CD4-positive, alpha-beta T cell treated with Interferon alpha-2 for 1 hour (primary cell): ENCODE measurements at regions not wholly inside any gene's neighbourhood (a gene's known extent, or its start where the extent isn't known, plus 50 kb on each side); places are given as distances from the start of the nearest gene placed in this dataset.
A peak's percentile ranks its signal among the peaks of the same experiment; 100 is the strongest.
"Not testable (repeated sequence)": the region's sequence is repeated elsewhere in the genome, so short reads cannot be mapped to it uniquely, and the experiment has no call there.

ENCODE experiments used
- DNase-seq, 2 donors: peaks; one replicate each; pipeline ENCODE4 v3.0.0-alpha.2; 2020 to 2022

DNA sequence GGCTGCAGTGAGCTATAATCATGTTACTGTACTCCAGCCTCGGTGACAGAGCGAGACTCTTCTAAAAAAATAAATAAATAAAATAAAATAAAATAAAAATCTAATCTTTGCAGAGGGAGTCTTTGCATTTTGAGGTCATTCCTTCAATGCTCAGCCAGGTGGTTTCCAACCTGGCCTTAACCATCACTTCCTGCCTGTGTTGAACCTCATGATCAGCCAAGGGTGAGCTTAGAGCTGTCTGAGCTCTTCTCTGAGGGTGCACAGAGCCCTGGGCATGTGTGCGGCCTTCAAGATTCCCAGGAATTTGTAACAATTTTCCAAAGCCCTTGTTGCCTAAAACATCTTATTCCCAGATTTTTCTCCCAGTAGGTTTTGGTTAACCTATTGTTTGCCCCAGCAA is 94.3 kb downstream of the KCNJ12 start:
- DNase-seq, result not testable (repeated sequence)

DNA sequence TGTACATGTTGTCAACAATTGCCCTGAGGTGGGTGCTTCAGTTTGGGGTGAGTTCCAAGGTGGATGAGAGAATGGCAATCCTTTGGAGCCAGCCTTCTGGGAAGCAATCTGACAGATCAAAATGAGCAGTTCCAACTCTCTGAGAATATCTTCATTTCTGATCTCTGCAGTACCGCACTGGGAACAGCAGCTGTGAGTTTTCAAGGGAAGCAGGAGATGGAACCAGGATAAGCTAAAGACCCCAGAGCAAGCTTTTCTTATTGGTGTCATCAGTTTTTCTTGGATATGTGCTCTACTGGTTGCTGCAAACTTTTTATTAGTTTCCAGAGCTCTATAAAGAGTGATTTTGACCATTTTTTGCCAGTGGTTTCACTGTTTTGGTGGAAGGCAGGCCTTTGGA is 94.7 kb downstream of the KCNJ12 start:
- DNase-seq, result no peak

DNA sequence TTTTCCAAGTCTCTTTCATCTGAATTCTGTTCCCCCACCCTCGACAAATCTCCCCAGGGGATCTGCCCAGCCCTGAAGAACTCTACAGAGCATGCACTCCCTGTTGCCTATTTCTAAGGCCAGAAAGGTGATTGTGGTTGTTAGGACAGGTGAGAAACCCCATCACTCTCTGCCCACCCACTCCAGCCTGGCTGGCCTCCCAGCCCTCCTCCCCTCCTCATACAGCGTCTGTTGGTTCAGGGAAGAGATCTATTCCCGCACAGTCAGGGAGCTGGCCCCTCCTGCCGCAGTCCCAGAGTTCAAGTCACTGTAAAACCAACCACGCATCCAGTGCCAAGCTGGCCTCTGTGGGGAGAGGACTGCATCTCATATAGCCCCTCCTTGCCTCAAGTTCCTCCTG is 98.7 kb downstream of the KCNJ12 start:
- DNase-seq, result no peak

DNA sequence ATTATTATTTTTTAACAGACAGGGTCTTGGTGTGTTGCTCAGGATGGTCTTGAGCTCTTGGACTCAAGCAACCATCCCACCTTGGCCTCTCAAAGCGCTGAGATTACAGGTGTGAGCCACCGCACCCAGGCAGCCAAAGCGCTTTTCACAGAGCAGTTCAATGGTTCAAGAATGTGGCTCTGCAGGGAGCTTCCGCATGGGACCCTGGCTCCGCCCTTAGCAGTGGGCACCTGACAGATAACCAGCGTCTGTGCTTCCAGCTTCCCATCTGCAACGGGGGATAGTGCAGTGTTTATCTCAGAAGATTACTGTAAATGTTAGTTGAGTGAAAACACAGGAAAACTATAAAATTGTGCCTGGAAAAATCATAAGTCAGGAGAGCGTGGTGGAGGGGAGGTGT is 99.4 kb downstream of the KCNJ12 start:
- no peak for DNase-seq

DNA sequence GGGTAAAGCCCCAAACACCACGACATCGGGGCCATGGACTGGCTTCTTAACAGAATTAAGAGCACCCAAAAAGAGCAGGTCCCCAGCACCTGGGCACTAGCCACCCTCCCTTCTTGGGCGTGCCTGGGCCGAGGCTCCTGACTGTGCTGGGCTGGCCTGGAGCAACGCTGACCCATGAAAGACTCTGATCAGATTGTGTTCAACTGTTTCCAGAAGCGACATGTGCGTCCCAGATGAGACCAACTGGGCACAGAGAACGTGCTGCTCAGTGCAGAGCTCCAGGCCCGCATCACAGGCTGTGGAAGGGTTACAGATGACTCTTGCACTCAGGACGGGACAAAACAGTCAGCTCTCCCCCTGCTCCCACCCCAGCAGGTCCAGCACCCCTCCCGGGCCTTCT is 100.7 kb downstream of the KCNJ12 start:
- DNase-seq, result no peak

DNA sequence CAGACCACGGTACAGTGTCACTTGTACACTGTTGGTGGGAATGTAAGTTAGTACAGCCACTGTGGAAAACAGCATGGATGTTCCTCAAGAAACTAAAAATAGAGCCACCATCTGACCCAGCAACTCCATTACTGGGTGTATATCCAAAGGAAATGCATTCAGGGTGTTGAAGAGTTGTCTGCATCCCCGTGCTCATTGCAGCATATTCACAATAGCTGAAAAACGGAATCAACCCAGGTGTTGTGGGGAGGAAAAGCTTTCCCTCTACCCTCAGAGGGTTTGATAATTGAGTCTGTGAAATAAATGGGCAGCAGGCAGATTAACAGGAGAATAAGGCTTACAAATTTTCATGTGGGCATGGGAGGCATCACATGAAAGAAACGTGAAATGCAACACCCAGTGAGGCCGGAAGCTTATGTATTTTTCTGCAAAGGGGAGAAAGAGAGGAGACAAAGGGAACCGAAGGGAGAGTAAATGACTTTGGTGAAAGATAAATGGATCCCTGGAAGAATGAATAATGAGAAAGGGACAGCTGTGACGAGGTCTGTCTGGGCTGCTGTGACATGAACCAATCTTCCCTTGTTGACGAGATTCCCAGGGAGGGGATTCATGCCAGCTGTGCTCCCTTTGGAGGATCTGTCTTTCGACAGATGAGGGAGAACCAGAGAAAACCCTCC is 106.2 kb downstream of the KCNJ12 start:
- DNase-seq, result no peak

DNA sequence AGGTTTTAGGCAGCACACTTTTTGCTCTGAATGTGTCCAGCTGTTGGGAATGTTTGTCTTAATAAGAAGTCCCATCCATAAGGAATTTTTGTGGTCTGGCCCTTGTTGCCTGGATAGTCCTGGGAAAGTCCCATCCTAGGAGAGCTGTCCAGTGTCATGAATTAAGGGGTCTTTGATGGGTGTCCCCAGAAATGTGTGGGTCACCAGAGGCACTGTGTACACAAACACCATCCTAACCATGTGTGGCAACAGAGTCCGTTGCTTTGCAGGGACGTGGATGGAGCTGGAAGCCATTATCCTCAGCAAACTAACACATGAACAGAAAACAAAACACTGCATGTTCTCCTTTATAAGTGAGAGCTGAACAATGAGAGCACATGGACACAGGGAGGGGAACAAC is 111.9 kb downstream of the KCNJ12 start:
- DNase-seq, result not testable (repeated sequence)

DNA sequence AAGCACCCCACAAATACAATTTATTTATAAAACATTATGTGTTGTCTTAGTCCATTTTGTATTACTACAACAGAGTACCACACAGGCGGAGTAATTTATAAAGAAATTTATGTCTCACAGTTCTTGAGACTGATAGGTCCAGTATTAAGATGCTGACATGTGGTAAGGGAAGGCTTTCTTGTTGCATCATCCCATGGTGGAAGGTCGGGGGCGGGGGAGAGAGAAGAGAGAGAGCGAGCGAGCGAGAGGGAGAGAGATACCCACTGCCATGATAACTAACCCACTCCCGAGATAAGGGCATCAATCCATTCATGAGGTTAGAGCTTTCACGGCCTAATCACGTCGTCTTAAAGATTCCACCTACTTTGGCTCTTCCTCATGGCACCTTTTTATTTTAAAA is 117.8 kb downstream of the KCNJ12 start:
- DNase-seq, result no peak

DNA sequence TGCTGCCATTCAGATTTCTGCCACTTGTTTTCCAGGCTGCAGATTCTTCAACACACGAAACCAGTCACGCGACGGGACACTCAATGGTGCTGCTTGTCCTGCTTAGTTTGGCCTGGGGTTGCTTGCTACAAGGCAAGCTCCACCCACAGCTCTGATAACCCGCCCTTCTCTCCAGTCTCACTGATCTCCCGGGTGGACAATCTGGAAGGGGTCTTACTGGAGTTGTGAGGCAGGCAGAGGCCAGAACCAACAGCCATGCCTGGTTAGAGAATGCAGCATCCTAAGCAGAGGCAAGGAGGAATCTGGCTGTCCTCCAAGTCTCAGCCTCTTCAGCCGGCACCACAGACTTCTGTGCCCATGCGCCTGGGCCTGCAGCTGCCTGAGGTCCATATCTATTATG is 119.1 kb downstream of the KCNJ12 start:
- no peak for DNase-seq

DNA sequence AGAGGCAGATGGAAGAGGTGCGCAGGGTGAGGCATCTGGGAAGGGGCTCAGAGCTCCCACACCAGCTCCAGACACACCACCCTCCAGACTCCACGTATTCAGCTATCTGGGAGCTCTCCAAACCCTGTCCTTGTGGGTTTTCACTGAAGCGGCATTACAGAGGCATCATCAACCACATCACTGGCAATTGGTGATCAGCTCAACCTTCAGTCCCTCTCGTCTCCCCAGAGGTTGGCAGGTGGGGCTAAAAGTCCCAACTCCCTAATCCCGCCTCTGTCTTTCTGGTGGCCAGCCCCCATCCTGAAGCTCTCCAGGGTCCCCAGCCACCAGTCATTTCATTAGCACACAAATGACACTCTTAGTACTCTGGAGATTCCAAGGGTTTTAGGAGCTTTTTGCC is 123.9 kb downstream of the KCNJ12 start:
- no peak for DNase-seq

DNA sequence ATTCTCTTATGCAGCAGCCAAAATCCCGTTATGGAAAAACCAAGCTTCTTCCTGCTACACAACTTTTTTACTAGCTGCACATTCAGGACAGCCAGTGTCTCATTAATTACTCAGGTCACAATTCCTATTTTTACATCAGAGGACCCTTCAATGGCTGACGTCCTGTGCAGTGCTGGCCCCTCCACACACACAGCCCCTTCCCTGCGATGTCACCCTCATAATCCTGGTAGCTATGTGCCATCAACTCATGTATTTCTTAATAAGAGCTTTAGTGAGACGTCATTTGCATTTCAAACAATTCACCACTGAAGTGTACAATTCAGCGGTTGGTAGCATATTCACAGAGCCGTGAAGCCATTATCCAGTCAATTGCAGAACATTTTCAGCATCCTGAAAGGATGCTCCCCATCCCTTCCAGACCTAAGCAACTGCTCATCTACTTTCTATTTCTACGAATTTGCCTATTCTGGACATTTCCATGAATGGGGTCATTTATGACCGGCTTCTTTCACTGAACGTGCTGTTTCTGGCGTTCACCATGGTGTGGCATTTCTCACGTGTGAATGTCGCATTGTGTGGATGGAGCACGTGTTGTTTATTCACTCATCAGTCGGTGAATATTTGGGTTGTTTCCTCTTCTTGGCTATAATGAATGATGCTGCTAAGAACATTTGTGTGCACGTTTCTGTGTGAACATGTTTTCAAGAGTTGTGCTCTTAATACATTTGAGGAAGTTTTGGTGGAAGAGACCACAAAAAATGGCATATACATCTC is 126.0 kb downstream of the KCNJ12 start:
- DNase-seq, result not testable (repeated sequence)

DNA sequence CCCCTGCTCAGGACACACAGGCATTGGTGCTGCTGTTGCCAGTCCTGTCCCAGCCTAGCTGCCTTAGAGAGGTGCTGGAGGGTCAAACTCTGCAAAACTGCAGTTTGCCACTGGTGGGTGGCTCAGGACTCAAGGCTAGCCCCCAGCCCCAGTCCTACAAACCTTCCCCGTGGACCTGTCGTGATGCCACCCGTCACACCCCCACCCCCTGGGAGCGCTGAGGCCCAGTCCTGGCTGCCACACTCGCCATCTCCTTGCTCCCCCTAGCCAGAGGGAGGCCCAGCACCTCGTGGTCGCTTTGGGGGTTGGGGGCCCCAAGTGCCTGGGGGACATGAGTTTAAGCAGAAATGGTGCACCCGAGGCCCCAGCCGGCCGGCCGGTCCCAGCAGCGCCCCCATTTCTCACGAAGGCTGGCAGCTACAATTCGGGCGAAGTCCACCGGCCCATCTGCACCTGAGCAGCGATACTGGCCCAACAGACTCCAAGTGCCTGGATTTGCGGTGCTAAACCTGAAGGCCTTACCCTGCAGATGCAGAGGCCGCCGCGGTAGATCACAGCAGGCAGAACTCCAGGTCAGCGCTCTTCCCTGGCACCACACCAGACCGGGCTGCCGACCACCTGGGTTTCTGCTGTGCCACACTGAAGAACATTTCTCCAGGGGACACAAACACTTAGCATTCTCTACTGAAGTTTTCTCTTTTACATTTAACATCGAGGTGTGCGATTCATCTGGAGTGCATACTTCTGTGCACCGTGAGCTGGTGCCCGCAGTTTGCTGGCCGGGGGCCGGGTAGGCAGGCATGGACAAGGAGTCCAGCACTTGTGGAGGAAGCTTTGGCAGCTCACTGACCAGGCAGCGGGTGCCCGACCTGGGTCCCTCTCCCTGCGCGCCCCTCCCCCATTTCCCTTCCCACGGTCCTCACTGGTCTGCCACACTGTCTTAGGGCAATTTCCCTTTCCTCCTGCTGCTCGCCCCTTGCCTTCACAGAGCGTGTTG is 130.0 kb downstream of the KCNJ12 start:
- no peak for DNase-seq

DNA sequence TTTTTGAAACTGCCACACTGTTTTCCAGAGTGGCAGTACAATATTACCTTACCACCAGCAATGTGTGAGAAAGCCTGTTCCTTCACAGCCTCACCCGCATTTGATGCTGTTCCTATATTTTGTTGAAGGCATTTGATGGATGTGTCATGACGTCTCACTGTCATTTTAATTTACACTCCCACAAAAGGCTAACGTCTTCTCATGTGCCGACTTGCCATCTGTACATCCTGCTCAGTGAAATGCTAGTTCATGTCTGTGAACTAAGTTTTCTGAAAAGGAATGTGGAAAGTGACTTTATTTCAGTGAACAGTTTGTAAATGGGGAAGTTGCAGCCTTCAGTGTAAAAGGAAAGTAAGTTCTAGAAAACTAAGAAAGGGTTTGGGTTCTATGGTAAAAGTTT is 131.6 kb downstream of the KCNJ12 start:
- not testable (repeated sequence) for DNase-seq

DNA sequence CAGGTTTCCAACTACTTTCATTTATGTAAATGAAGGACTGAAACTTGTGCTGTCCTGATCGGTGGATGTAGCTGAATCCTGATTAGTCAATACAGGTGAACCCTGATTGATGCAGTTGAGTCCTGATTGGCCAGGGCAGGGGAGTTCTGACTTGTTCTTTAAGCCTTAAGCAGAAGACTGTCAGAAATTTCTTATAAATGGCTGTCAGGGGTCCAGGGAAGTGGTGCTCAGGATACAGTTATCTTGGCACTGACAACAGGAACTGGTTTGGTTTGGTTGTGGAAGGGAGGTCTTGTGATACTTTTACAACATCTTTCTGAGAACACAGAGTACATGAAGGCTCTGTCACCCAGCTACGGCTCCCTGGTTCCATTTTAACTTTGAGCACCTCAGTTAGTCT is 132.1 kb downstream of the KCNJ12 start:
- no peak for DNase-seq

DNA sequence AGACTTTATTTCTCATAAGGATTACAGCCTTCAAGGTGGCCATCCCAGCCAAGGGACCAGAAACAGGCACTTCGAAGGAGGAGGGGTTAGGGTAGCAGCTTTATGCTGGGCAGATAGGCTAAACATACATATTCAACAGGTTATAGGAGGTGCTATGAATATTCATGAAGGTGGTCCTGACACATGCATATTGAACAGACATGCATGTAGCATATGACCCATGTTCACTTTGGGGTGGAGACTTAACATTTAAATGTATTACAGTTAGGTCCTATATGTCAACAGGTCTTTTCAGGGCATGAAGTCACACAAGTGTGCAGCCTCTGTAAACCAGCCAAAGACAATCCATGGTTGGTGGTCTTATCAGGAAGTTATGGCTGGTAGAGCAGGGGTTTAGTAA is 133.2 kb downstream of the KCNJ12 start:
- not testable (repeated sequence) for DNase-seq

DNA sequence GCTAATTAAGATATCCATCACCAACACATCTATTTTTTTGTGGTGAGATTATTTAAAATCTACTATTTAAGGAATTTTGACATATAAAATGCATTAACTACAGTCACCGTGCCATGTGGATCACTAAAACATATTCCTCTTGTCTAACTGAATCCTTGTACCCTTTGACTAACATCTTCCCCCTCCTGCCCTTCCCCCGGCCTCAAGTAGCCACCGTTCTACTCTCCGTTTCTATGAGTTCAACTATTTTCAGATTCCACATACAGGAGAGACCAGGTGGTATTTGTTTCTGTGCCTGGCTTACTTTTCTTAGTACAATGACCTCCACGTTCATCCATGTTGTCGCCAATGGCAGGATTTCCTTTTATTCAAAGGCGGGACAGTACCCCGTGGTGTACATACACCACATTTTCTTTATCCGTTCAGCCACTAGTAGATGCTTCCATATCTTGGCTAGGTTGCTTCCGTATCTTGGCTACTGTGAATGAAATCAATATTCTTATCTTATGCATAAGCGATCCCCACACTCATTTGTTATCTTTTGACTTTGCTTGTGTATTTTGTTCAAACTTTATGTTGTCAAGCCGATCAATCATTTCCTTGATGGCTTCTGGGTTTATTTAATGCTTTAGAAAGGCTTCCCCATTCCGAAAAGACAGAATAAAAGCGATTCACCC is 134.7 kb downstream of the KCNJ12 start:
- DNase-seq, result peak in 1 of 2 donors; percentile 3

DNA sequence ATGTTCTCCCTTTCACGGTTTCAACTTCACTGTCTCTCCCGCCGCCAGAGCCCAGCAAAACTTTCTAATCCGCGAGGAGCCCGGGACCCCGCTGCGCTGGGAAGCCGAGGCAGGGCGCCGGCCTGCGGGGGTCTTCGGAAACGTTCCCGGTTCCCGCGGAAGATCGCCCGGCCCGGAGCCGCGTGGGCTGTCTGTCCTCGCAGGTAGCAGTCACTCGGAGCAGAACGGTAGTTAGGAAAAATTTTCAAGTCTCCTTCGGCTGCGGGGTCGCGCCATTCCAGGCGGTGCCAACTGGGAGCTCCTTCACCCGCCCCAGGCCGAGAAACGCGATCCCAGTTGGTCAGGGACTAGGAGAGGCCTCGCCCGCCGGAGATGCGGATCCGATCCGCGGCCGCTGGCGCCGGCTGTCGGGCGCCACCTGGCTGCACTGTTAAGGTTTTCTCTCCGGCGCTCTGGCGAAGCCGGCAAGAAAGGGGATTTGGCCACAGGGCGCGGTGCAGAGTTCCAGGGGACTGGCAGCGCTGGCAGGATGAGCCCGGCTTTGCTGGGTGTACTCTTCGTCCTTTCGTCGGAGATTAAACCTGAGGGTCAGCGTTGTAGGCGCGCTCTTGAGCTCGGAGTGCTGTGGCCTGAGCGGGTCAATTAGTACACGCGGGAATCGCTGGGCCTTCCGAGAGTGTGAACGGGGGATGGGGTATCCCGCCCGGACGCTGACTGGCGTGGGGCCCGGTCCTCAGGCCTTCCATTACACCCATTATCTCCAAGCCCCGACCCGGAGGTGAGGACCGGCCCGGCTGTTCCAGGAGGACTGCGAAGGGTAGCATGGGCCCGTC is 135.4 kb downstream of the KCNJ12 start:
- DNase-seq, result peak; percentile 64 to 69

DNA sequence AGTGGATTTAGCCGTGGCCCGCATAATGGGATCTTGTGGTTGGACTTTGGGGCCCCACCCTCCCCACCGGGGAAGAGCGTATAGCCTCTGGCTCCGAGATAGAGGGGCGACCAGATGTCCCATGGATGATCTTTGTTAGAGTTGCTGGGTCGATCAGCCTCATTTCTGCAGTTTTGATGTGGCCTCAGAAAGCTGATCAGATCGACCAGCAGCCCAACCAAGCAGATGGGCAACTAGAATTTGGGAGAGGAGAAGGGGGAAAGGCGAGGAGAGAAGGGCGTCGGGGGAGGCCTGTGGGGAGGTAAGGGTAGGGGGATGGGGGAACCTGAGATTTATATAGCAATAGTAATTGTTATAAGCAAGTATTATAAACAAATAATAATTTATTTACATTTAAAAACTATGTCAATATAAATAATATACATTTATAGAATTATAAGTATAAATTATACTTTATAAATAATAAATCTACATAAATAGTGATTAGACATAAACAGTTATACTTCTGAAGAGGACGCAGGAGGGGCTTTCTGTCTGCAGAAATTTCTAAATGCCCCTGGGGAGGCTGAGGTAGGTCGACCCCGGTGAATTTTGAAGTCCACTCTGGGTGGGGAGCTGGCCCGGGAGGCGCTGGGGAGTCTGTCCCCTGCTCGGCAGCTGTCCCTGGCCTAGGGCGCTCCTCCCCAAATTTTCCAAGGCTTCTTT is 136.3 kb downstream of the KCNJ12 start:
- no peak for DNase-seq

DNA sequence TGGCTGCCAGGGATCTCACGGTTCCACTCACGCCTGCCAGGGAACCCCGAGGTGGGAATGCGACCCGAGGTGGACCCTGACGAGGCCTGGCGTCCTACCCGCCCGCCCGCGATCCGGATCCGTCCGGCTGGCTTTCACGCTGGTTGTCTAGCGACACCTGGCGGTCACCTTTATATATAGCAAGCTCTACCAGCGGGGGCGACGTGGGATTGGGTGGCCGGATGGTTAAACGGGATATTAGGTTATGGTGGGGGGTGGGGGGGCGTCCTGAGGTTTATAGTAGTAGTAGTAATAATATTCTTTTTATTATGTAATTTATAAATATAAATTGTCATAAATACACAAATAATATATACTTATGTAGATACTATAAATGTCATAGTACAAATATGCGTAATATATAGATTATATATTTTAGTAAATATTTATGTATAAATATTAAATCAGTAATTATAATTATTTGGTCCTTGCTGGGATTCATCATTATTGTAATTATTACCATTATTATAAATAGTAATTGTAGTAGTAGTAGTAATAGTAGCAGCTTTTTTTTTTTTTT is 136.9 kb downstream of the KCNJ12 start:
- peak; percentile 74 to 81 for DNase-seq

DNA sequence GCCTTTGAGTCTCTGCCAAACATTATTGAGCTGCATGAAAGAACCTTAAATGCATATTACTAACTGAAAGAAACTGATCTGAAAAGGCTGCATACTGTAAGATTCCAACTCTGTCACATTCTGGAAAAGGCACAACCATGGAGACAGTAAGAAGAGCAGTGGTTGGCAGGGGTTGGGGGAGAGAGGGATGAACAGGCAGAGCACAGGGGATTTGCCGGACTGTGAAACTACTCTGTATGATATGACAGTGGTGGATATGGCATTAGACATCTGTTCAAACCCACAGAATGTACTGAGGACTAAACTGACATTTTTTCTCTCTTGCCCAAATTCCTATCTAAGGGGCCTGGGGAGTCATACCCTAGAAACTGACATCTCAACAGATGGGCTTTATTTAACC is 138.4 kb downstream of the KCNJ12 start:
- not testable (repeated sequence) for DNase-seq
